HEK293 (cell line): ENCODE measurements at regions not wholly inside any gene's neighbourhood (a gene's known extent, or its start where the extent isn't known, plus 50 kb on each side); places are given as distances from the start of the nearest gene placed in this dataset.

Experiments used
- HOXC10 ChIP-seq: sonication (generic); formaldehyde crosslinking; IDR thresholded peaks from 2 replicates; pipeline ENCODE4 v1.8.1; 2023; ENCODE audit warnings: mild to moderate bottlenecking, missing genetic modification reagents
- REPIN1 ChIP-seq: fragments of 450-650 bp; formaldehyde crosslinking; IDR thresholded peaks from 2 replicates; pipeline ENCODE4 v1.5.1; 2017; ENCODE audit warnings: missing biosample characterization, missing genetic modification characterization, low read depth
- TRIM28 ChIP-seq: IDR thresholded peaks from 2 replicates; pipeline ENCODE4 v1.6.1; 2011; ENCODE audit warnings: low read length, control low read depth, borderline replicate concordance
- ZNF138 ChIP-seq: fragments of 450-650 bp; formaldehyde crosslinking; IDR thresholded peaks from 2 replicates; pipeline ENCODE4 v1.5.1; 2016; ENCODE audit warnings: missing biosample characterization, missing genetic modification characterization, borderline replicate concordance
- ZNF658 ChIP-seq: fragments of 450-650 bp; formaldehyde crosslinking; IDR thresholded peaks from 2 replicates; pipeline ENCODE4; 2016; ENCODE audit warnings: missing biosample characterization, missing genetic modification characterization
- ZNF677 ChIP-seq: fragments of 450-650 bp; IDR thresholded peaks from 2 replicates; pipeline ENCODE4 v1.5.0; 2018; ENCODE audit warnings: missing biosample characterization, mild to moderate bottlenecking, missing genetic modification characterization, moderate library complexity
- ZNF792 ChIP-seq: fragments of 450-650 bp; formaldehyde crosslinking; IDR thresholded peaks from 2 replicates; pipeline ENCODE4 v1.5.1; 2016; ENCODE audit warnings: missing biosample characterization, missing genetic modification characterization
- ZNF843 ChIP-seq: fragments of 450-650 bp; formaldehyde crosslinking; IDR thresholded peaks from 2 replicates; pipeline ENCODE4 v1.5.1; 2016; ENCODE audit warnings: missing biosample characterization, missing genetic modification characterization
- ZSCAN30 ChIP-seq: fragments of 450-650 bp; IDR thresholded peaks from 2 replicates; pipeline ENCODE4 v1.5.1; 2018; ENCODE audit warnings: missing biosample characterization, mild to moderate bottlenecking, missing genetic modification characterization, moderate library complexity
- TF ChIP-seq, protein P1 (sequence below): fragments of 450-650 bp; formaldehyde crosslinking; IDR thresholded peaks from 2 replicates; pipeline ENCODE4 v1.5.1; 2016; ENCODE audit warnings: missing biosample characterization, missing genetic modification characterization
- TF ChIP-seq, protein P2 (sequence below): fragments of 450-650 bp; formaldehyde crosslinking; conservative IDR thresholded peaks from 2 replicates; pipeline ENCODE4 v1.5.1; 2016; ENCODE audit warnings: low read depth, missing biosample characterization, missing genetic modification characterization

DNA sequence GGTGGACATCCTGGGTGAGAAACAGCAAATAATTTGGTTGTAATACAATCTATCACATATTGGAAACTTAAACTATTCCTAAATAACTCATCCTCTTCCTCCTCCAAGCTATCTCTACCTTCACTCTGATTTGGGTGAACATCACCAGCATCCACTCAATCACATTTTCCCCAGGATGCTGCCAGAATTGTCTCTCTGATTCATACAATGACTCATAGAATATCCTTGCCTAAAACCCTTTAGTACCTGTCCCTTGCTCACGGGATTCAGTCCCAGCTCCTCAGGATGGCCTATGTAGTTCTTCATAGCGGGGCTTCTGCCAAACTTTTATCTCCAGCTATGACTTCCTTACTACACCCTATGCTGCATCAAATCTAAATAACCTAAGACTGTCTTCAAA is 146.8 kb downstream of the EMP1 start:
- TF ChIP-seq ZNF792 (tag by site-specific recombination) (no peak), ZNF843 (tag by site-specific recombination) (no peak), ZNF677 (no peak), ZNF658 (tag by site-specific recombination) (no peak), REPIN1 (no peak), ZSCAN30 (tag by site-specific recombination) (no peak), HOXC10 (CRISPR knock-in tag) (no peak), TRIM28 (no peak), ZNF138 (tag by site-specific recombination) (no peak)
- TF ChIP-seq, protein P1, sequence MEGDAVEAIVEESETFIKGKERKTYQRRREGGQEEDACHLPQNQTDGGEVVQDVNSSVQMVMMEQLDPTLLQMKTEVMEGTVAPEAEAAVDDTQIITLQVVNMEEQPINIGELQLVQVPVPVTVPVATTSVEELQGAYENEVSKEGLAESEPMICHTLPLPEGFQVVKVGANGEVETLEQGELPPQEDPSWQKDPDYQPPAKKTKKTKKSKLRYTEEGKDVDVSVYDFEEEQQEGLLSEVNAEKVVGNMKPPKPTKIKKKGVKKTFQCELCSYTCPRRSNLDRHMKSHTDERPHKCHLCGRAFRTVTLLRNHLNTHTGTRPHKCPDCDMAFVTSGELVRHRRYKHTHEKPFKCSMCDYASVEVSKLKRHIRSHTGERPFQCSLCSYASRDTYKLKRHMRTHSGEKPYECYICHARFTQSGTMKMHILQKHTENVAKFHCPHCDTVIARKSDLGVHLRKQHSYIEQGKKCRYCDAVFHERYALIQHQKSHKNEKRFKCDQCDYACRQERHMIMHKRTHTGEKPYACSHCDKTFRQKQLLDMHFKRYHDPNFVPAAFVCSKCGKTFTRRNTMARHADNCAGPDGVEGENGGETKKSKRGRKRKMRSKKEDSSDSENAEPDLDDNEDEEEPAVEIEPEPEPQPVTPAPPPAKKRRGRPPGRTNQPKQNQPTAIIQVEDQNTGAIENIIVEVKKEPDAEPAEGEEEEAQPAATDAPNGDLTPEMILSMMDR: no peak
- TF ChIP-seq, protein P2, sequence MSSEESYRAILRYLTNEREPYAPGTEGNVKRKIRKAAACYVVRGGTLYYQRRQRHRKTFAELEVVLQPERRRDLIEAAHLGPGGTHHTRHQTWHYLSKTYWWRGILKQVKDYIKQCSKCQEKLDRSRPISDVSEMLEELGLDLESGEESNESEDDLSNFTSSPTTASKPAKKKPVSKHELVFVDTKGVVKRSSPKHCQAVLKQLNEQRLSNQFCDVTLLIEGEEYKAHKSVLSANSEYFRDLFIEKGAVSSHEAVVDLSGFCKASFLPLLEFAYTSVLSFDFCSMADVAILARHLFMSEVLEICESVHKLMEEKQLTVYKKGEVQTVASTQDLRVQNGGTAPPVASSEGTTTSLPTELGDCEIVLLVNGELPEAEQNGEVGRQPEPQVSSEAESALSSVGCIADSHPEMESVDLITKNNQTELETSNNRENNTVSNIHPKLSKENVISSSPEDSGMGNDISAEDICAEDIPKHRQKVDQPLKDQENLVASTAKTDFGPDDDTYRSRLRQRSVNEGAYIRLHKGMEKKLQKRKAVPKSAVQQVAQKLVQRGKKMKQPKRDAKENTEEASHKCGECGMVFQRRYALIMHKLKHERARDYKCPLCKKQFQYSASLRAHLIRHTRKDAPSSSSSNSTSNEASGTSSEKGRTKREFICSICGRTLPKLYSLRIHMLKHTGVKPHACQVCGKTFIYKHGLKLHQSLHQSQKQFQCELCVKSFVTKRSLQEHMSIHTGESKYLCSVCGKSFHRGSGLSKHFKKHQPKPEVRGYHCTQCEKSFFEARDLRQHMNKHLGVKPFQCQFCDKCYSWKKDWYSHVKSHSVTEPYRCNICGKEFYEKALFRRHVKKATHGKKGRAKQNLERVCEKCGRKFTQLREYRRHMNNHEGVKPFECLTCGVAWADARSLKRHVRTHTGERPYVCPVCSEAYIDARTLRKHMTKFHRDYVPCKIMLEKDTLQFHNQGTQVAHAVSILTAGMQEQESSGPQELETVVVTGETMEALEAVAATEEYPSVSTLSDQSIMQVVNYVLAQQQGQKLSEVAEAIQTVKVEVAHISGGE (tag by site-specific recombination): no peak
